A549 (cell line): ENCODE measurements at regions not wholly inside any gene's neighbourhood (a gene's known extent, or its start where the extent isn't known, plus 50 kb on each side); places are given as distances from the start of the nearest gene placed in this dataset.

ENCODE experiments used
- ATAC-seq, 2 experiments: fragments of 200-7000 bp in 1 of 2; fragments of >200 bp in 1 of 2; cut with Nextera tagmentation in 1 of 2; cut with Tn5 transposase in 1 of 2; 3 replicates each; pipeline versions ENCODE4 v1.8.0 to v1.9.1; 2018 to 2020; ENCODE audit warnings: mild to moderate bottlenecking in 1 of 2, moderate library complexity in 1 of 2
- CTCF ChIA-PET: fragments of 300-600 bp; sonication (Branson Sonifier 250); formaldehyde crosslinking; extraction: SDS; loops from one replicate; lab custom pipeline; 2021; ENCODE audit warnings: antibody characterized with exemption, inconsistent platforms; lab: Yijun Ruan, JAX
- POLR2A ChIA-PET: fragments of 350-600 bp; formaldehyde crosslinking; extraction: SDS; loops from one replicate; lab custom pipeline; 2021; ENCODE audit warnings: antibody characterized with exemption, inconsistent platforms; lab: Yijun Ruan, JAX
- DNase-seq, 2 experiments: peaks; one replicate each; pipeline versions ENCODE4 v3.0.0 to v3.0.0-alpha.2; 2011 to 2016; ENCODE audit warnings: low read depth in 1 of 2, low spot score in 1 of 2
- FAIRE-seq: peaks from 2 replicates; lab custom pipeline; 2011; peaks lifted over from hg19 to GRCh38; lab: Jason Lieb, UNC
- H3K27ac ChIP-seq, 2 experiments: fragments of >200 bp; sonication (Bioruptor Twin); formaldehyde crosslinking; 3 replicates each; pipeline ENCODE4 v1.5.1; 2016 to 2017
- H3K4me1 ChIP-seq: fragments of >200 bp; sonication (Bioruptor Twin); formaldehyde crosslinking; 3 replicates; pipeline ENCODE4 v1.6.1; 2016
- H3K4me2 ChIP-seq: fragments of >200 bp; sonication (Bioruptor Twin); formaldehyde crosslinking; 3 replicates; pipeline ENCODE4 v1.6.1; 2016
- H3K4me3 ChIP-seq: fragments of >200 bp; sonication (Bioruptor Twin); formaldehyde crosslinking; 3 replicates; pipeline ENCODE4 v1.5.1; 2016
- H3K9me3 ChIP-seq: fragments of >200 bp; sonication (Bioruptor Twin); formaldehyde crosslinking; 3 replicates; pipeline ENCODE4 v1.6.1; 2016
- CBX2 ChIP-seq: fragments of 200-600 bp; sonication (generic); IDR thresholded peaks from 2 replicates; pipeline ENCODE4 v1.6.1; 2016; ENCODE audit warnings: low read depth, mild to moderate bottlenecking, borderline replicate concordance
- CHD2 ChIP-seq: fragments of 150-350 bp; IDR thresholded peaks from 2 replicates; pipeline ENCODE4 v1.6.1; 2014; ENCODE audit warnings: low read length; ENCODE audit not compliant: partially characterized antibody
- CHD4 ChIP-seq: fragments of 200-600 bp; sonication (generic); IDR thresholded peaks from 2 replicates; pipeline ENCODE4 v1.6.1; 2016; ENCODE audit warnings: antibody characterized with exemption, mild to moderate bottlenecking, borderline replicate concordance
- EP300 ChIP-seq, 2 experiments: fragments of >200 bp; sonication (Bioruptor Twin); formaldehyde crosslinking; IDR thresholded peaks; 2 replicates in 1 of 2; 3 replicates in 1 of 2; pipeline ENCODE4 v1.6.1; 2016 to 2017
- FOSL2 ChIP-seq, 2 experiments: fragments of 450-650 bp in 1 of 2; fragments of >200 bp in 1 of 2; sonication (Bioruptor Twin) in 1 of 2; formaldehyde crosslinking; IDR thresholded peaks; 2 replicates each; pipeline versions ENCODE4 v1.5.0 to v1.6.1; 2016 to 2020; ENCODE audit warnings: mild to moderate bottlenecking in 1 of 2, moderate library complexity in 1 of 2
- HES2 ChIP-seq: fragments of >200 bp; sonication (Bioruptor Twin); formaldehyde crosslinking; IDR thresholded peaks from 2 replicates; pipeline ENCODE4 v1.6.1; 2016
- HEYL ChIP-seq: fragments of 250-450 bp; sonication (Bioruptor Pico); IDR thresholded peaks from 2 replicates; pipeline ENCODE4 v1.8.0; 2021; ENCODE audit warnings: mild to moderate bottlenecking, moderate library complexity
- HMGXB4 ChIP-seq: fragments of 250-450 bp; sonication (Bioruptor Pico); IDR thresholded peaks from 2 replicates; pipeline ENCODE4 v1.5.0; 2021; ENCODE audit warnings: mild to moderate bottlenecking, moderate library complexity, borderline replicate concordance
- HOXA7 ChIP-seq: fragments of 250-450 bp; sonication (Bioruptor Pico); IDR thresholded peaks from 2 replicates; pipeline ENCODE4 v1.5.0; 2020; ENCODE audit warnings: mild to moderate bottlenecking, moderate library complexity
- HOXB13 ChIP-seq: fragments of 250-450 bp; sonication (Bioruptor Pico); IDR thresholded peaks from 2 replicates; pipeline ENCODE4 v1.5.0; 2020; ENCODE audit warnings: low read depth, mild to moderate bottlenecking, moderate library complexity
- JUN ChIP-seq, 2 experiments: fragments of >200 bp; sonication (Bioruptor Twin); formaldehyde crosslinking; IDR thresholded peaks; 2 replicates in 1 of 2; 3 replicates in 1 of 2; pipeline ENCODE4 v1.6.1; 2016 to 2017
- KDM1A ChIP-seq: fragments of 200-600 bp; sonication (generic); IDR thresholded peaks from 2 replicates; pipeline ENCODE4 v1.6.1; 2016; ENCODE audit warnings: low read depth, mild to moderate bottlenecking
- KDM5A ChIP-seq: fragments of 200-600 bp; sonication (generic); IDR thresholded peaks from 2 replicates; pipeline ENCODE4 v1.6.1; 2016; ENCODE audit warnings: antibody characterized with exemption, mild to moderate bottlenecking
- MAZ ChIP-seq: fragments of 150-350 bp; IDR thresholded peaks from 2 replicates; pipeline ENCODE4 v1.6.1; 2014; ENCODE audit warnings: antibody characterized with exemption, low read depth, low read length, borderline replicate concordance
- NFE2L2 ChIP-seq: fragments of 150-350 bp; conservative IDR thresholded peaks from 2 replicates; pipeline ENCODE4 v1.6.1; 2014; ENCODE audit warnings: low read length
- NPAS2 ChIP-seq: fragments of 250-450 bp; sonication (Bioruptor Pico); IDR thresholded peaks from 2 replicates; pipeline ENCODE4 v1.8.0; 2022; ENCODE audit warnings: mild to moderate bottlenecking, moderate library complexity, borderline replicate concordance
- PHF8 ChIP-seq: fragments of 200-600 bp; sonication (generic); IDR thresholded peaks from 2 replicates; pipeline ENCODE4 v1.6.1; 2016; ENCODE audit warnings: low read depth, mild to moderate bottlenecking, antibody characterized with exemption, moderate library complexity, borderline replicate concordance
- RCOR1 ChIP-seq: fragments of 150-350 bp; IDR thresholded peaks from 2 replicates; pipeline ENCODE4 v1.6.1; 2014; ENCODE audit warnings: antibody characterized with exemption, low read length, low read depth
- RFX5 ChIP-seq: fragments of 450-650 bp; IDR thresholded peaks from 2 replicates; pipeline ENCODE4 v1.7.1; 2014; ENCODE audit warnings: antibody characterized with exemption, mild to moderate bottlenecking, moderate library complexity
- SMC3 ChIP-seq: fragments of >200 bp; sonication (Bioruptor Twin); formaldehyde crosslinking; IDR thresholded peaks from 3 replicates; pipeline ENCODE4 v1.6.1; 2018; ENCODE audit warnings: inconsistent platforms
- SREBF2 ChIP-seq: fragments of 450-650 bp; IDR thresholded peaks from 2 replicates; pipeline ENCODE4 v1.6.1; 2014; ENCODE audit warnings: mild to moderate bottlenecking, moderate library complexity
- ZSCAN20 ChIP-seq: fragments of 250-450 bp; sonication (Bioruptor Pico); IDR thresholded peaks from 2 replicates; pipeline ENCODE4 v1.8.0; 2022; ENCODE audit warnings: mild to moderate bottlenecking, moderate library complexity
- WGBS: methylation state at CpG from one replicate; pipeline ENCODE4 v1.1.6; 2017; ENCODE audit errors: missing lambda C conversion rate; 5-methylcytosine and 5-hydroxymethylcytosine counted together
- TF ChIP-seq, protein P1 (sequence below): fragments of >200 bp; sonication (Bioruptor Twin); formaldehyde crosslinking; IDR thresholded peaks from 3 replicates; pipeline ENCODE4 v1.5.1; 2016
- TF ChIP-seq, protein P2 (sequence below): fragments of 200-600 bp; sonication (generic); IDR thresholded peaks from 2 replicates; pipeline ENCODE4 v1.6.1; 2016; ENCODE audit warnings: antibody characterized with exemption, mild to moderate bottlenecking, moderate library complexity

- Histone ChIP-seq H3K4me2 (no peak overlapping the region), H3K4me1 (no peaks in the 10 kb centered on the region), H3K9me3 (no peaks in the 10 kb centered on the region), H3K27ac (no peak overlapping the region), H3K4me3 (no peak overlapping the region)
- 27% methylated on average over 1 of the region's 1 CpG for WGBS
- no peak for FAIRE-seq
- no peak for ATAC-seq
- POLR2A ChIA-PET = no interaction called here
- no peak for DNase-seq
- TF ChIP-seq HOXB13 (CRISPR knock-in tag) (no peak), CHD2 (no peak), FOSL2 (IDR thresholded peaks at IDR 0.05) (no peak), FOSL2 (CRISPR knock-in tag; IDR thresholded peaks at IDR 0.05) (no peak), CHD4 (no peak), NPAS2 (CRISPR knock-in tag) (no peak), ZSCAN20 (CRISPR knock-in tag) (no peak), RCOR1 (no peak), RFX5 (no peak), NFE2L2 (no peak), HMGXB4 (CRISPR knock-in tag) (no peak), KDM5A (no peak), SMC3 (no peak), SREBF2 (no peak), PHF8 (no peak), JUN (IDR thresholded peaks at IDR 0.05) (no peak)
- TF ChIP-seq, protein P1, sequence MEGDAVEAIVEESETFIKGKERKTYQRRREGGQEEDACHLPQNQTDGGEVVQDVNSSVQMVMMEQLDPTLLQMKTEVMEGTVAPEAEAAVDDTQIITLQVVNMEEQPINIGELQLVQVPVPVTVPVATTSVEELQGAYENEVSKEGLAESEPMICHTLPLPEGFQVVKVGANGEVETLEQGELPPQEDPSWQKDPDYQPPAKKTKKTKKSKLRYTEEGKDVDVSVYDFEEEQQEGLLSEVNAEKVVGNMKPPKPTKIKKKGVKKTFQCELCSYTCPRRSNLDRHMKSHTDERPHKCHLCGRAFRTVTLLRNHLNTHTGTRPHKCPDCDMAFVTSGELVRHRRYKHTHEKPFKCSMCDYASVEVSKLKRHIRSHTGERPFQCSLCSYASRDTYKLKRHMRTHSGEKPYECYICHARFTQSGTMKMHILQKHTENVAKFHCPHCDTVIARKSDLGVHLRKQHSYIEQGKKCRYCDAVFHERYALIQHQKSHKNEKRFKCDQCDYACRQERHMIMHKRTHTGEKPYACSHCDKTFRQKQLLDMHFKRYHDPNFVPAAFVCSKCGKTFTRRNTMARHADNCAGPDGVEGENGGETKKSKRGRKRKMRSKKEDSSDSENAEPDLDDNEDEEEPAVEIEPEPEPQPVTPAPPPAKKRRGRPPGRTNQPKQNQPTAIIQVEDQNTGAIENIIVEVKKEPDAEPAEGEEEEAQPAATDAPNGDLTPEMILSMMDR = no peak
- TF ChIP-seq, protein P2, sequence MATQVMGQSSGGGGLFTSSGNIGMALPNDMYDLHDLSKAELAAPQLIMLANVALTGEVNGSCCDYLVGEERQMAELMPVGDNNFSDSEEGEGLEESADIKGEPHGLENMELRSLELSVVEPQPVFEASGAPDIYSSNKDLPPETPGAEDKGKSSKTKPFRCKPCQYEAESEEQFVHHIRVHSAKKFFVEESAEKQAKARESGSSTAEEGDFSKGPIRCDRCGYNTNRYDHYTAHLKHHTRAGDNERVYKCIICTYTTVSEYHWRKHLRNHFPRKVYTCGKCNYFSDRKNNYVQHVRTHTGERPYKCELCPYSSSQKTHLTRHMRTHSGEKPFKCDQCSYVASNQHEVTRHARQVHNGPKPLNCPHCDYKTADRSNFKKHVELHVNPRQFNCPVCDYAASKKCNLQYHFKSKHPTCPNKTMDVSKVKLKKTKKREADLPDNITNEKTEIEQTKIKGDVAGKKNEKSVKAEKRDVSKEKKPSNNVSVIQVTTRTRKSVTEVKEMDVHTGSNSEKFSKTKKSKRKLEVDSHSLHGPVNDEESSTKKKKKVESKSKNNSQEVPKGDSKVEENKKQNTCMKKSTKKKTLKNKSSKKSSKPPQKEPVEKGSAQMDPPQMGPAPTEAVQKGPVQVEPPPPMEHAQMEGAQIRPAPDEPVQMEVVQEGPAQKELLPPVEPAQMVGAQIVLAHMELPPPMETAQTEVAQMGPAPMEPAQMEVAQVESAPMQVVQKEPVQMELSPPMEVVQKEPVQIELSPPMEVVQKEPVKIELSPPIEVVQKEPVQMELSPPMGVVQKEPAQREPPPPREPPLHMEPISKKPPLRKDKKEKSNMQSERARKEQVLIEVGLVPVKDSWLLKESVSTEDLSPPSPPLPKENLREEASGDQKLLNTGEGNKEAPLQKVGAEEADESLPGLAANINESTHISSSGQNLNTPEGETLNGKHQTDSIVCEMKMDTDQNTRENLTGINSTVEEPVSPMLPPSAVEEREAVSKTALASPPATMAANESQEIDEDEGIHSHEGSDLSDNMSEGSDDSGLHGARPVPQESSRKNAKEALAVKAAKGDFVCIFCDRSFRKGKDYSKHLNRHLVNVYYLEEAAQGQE = no peak
- CTCF ChIA-PET = no interaction called here
Measured at GRCh38 chr4:83926950-83927349, 391.0 kb downstream of the GPAT3 start.

- no peak overlapping the region for H3K4me3 ChIP-seq
- H3K4me2 ChIP-seq = no peak overlapping the region
- DNase-seq (no peak), FAIRE-seq (no peak), ATAC-seq (no peak)
- H3K4me1 ChIP-seq = no peaks in the 10 kb centered on the region
- POLR2A ChIA-PET = no interaction called here
- WGBS = 97% methylated on average over 1 of the region's 1 CpG
- H3K27ac ChIP-seq = no peak overlapping the region
- H3K9me3 ChIP-seq = no peaks in the 10 kb centered on the region
- CTCF ChIA-PET = no interaction called here
- TF ChIP-seq JUN (IDR thresholded peaks at IDR 0.05) (no peak), MAZ (no peak), SMC3 (no peak), HEYL (CRISPR knock-in tag) (no peak), EP300 (IDR thresholded peaks at IDR 0.05) (no peak), KDM1A (no peak), CBX2 (no peak), SREBF2 (no peak), HOXA7 (CRISPR knock-in tag) (no peak), HES2 (no peak)
- TF ChIP-seq, protein P2 = no peak
- TF ChIP-seq, protein P1 = no peak
Measured at GRCh38 chr4:83923341-83923740, 387.4 kb downstream of the GPAT3 start.
